Left ventricle myocardium inferior (tissue), 1 donor: ENCODE measurements at regions not wholly inside any gene's neighbourhood (a gene's known extent, or its start where the extent isn't known, plus 50 kb on each side); places are given as distances from the start of the nearest gene placed in this dataset.

Experiments
- DNase-seq: peaks from one replicate; pipeline ENCODE4 v3.0.0-alpha.2; 2020
- H3K27ac ChIP-seq: fragments of 200-600 bp; replicated peaks from 2 replicates; pipeline ENCODE4 v1.8.0; 2021
- H3K27me3 ChIP-seq: fragments of 200-600 bp; 2 replicates; pipeline ENCODE4 v1.8.0; 2021; ENCODE audit warnings: low read depth
- H3K36me3 ChIP-seq: fragments of 200-600 bp; 2 replicates; pipeline ENCODE4 v1.8.0; 2021
- H3K4me1 ChIP-seq: fragments of 200-600 bp; 2 replicates; pipeline ENCODE4 v1.8.0; 2021
- H3K4me3 ChIP-seq: fragments of 200-600 bp; 2 replicates; pipeline ENCODE4 v1.8.0; 2021; ENCODE audit warnings: mild to moderate bottlenecking, moderate library complexity
- H3K9me3 ChIP-seq: fragments of 200-600 bp; replicated peaks from 2 replicates; pipeline ENCODE4 v1.8.0; 2021
- CTCF ChIP-seq: fragments of 200-600 bp; IDR thresholded peaks from 2 replicates; pipeline ENCODE4 v1.8.0; 2021; ENCODE audit warnings: antibody characterized with exemption, mild to moderate bottlenecking, borderline replicate concordance
- intact Hi-C: fragments of 100-400 bp; cut with micrococcal nuclease; formaldehyde crosslinking; loops from one replicate; pipeline ENCODE4 v1.11.0; 2022
- donor health status: DM: no; HTN: yes; CAD: no; lungs with severe emphysema.

GRCh38 chr2:175744000-175744399 lies 258.1 kb downstream of the LNPK start:
- Histone ChIP-seq H3K27ac (no peak overlapping the region), H3K4me3 (no peak overlapping the region), H3K36me3 (no peaks in the 10 kb centered on the region), H3K27me3 (no peaks in the 10 kb centered on the region), H3K9me3 (no peaks in the 10 kb centered on the region), H3K4me1 (peaks cover 6% of the 10 kb centered on the region)
- no peak for DNase-seq
- intact Hi-C loops, result no loop called here
- TF ChIP-seq CTCF, result no peak

- Histone ChIP-seq H3K36me3 (no peaks in the 10 kb centered on the region), H3K4me1 (peaks cover 6% of the 10 kb centered on the region), H3K27me3 (no peaks in the 10 kb centered on the region), H3K9me3 (no peaks in the 10 kb centered on the region), H3K4me3 (no peak overlapping the region), H3K27ac (no peak overlapping the region)
- intact Hi-C loops, result no loop called here
- DNase-seq, result no peak
- TF ChIP-seq CTCF, result no peak
Measured at GRCh38 chr2:175743011-175743410, 259.1 kb downstream of the LNPK start.

- Histone ChIP-seq H3K4me3 (no peak overlapping the region), H3K9me3 (no peaks in the 10 kb centered on the region), H3K36me3 (no peaks in the 10 kb centered on the region), H3K27ac (no peak overlapping the region), H3K4me1 (peaks cover 6% of the 10 kb centered on the region), H3K27me3 (no peaks in the 10 kb centered on the region)
- no peak for DNase-seq
- intact Hi-C loops, result no loop called here
- TF ChIP-seq CTCF, result no peak
Measured at GRCh38 chr2:175742367-175742766, 259.7 kb downstream of the LNPK start.

GRCh38 chr2:175741164-175741563 lies 260.9 kb downstream of the LNPK start:
- no peaks in the 10 kb centered on the region for H3K9me3 ChIP-seq
- H3K27me3 ChIP-seq, result no peaks in the 10 kb centered on the region
- H3K4me1 ChIP-seq, result peaks cover 6% of the 10 kb centered on the region
- no peaks in the 10 kb centered on the region for H3K36me3 ChIP-seq
- no peak for TF ChIP-seq CTCF
- DNase-seq, result no peak
- intact Hi-C loops, result no loop called here
- H3K4me3 ChIP-seq, result no peak overlapping the region
- no peak overlapping the region for H3K27ac ChIP-seq

GRCh38 chr2:175737722-175738361 lies 264.2 kb downstream of the LNPK start:
- intact Hi-C loops, result no loop called here
- Histone ChIP-seq H3K4me1 (peaks cover 2% of the 10 kb centered on the region), H3K27me3 (no peaks in the 10 kb centered on the region), H3K9me3 (no peaks in the 10 kb centered on the region), H3K36me3 (no peaks in the 10 kb centered on the region), H3K4me3 (no peak overlapping the region), H3K27ac (no peak overlapping the region)
- no peak for DNase-seq
- TF ChIP-seq CTCF, result no peak
